ENCODE measurements at regions not wholly inside any gene's neighbourhood (a gene's known extent, or its start where the extent isn't known, plus 50 kb on each side); places are given as distances from the start of the nearest gene placed in this dataset.

- Histone ChIP-seq H3K4me1 (ENCODE audit: control insufficient read depth, insufficient read depth, low read depth, low read length) (peaks cover 4% of the 10 kb centered on the region), H2BK15ac (ENCODE audit: low read depth, poor library complexity, severe bottlenecking) (no peak overlapping the region), H4K91ac (ENCODE audit: low read length) (no peak overlapping the region), H3K23ac (ENCODE audit: low read length in 2 of 2) (no peak overlapping the region), H3K4me3 (ENCODE audit: insufficient read depth in 1 of 2, low read depth in 1 of 2, low read length in 2 of 2) (peak overlapping the region in 1 of 2 experiments; percentile 32), H2AK5ac (ENCODE audit: low read length, severe bottlenecking) (no peak overlapping the region), H3K27me3 (ENCODE audit: control insufficient read depth in 1 of 2, insufficient read depth in 1 of 2, low read length in 2 of 2) (no peaks in the 10 kb centered on the region), H3K4me2 (ENCODE audit: low read length, poor library complexity, severe bottlenecking) (no peak overlapping the region), H3K36me3 (ENCODE audit: control insufficient read depth in 1 of 2, insufficient read depth in 2 of 2, low read depth in 1 of 2, low read length in 2 of 2) (no peaks in the 10 kb centered on the region), H2BK12ac (ENCODE audit: low read length in 2 of 2) (no peak overlapping the region), H3K9me3 (ENCODE audit: control insufficient read depth, low read length) (peaks cover 40% of the 10 kb centered on the region), H3K27ac (ENCODE audit: low read length, poor library complexity, severe bottlenecking) (no peak overlapping the region), H2BK5ac (ENCODE audit: low read depth, low read length, poor library complexity, severe bottlenecking) (no peak overlapping the region), H3K4ac (ENCODE audit: low read depth in 1 of 2, low read length in 2 of 2) (no peak overlapping the region), H4K8ac (ENCODE audit: low read length) (no peak overlapping the region), H3K9ac (ENCODE audit: low read length) (no peak overlapping the region), H2BK120ac (ENCODE audit: low read depth, low read length) (no peak overlapping the region), H3K14ac (ENCODE audit: low read length in 2 of 2) (no peak overlapping the region), H3K18ac (ENCODE audit: low read depth in 1 of 2, low read length in 2 of 2) (no peak overlapping the region), H3K79me1 (replicated peaks; ENCODE audit: low read length, poor library complexity, severe bottlenecking) (no peaks in the 10 kb centered on the region), H2AFZ (ENCODE audit: low read depth, low read length) (no peak overlapping the region)
- no peak for DNase-seq
- 92% methylated on average over 6 of the region's 6 CpGs for WGBS
Observed at GRCh38 chr6:4384656-4385055, 249.3 kb upstream of the ECI2 start.

GRCh38 chr6:4383910-4384638 lies 248.7 kb upstream of the ECI2 start:
- Histone ChIP-seq H3K14ac (ENCODE audit: low read length in 2 of 2) (no peak overlapping the region), H3K4me1 (ENCODE audit: control insufficient read depth, insufficient read depth, low read depth, low read length) (peaks cover 4% of the 10 kb centered on the region), H3K27me3 (ENCODE audit: control insufficient read depth in 1 of 2, insufficient read depth in 1 of 2, low read length in 2 of 2) (no peaks in the 10 kb centered on the region), H3K36me3 (ENCODE audit: control insufficient read depth in 1 of 2, insufficient read depth in 2 of 2, low read depth in 1 of 2, low read length in 2 of 2) (no peaks in the 10 kb centered on the region), H3K79me1 (replicated peaks; ENCODE audit: low read length, poor library complexity, severe bottlenecking) (no peaks in the 10 kb centered on the region), H2BK12ac (ENCODE audit: low read length in 2 of 2) (no peak overlapping the region), H3K23ac (ENCODE audit: low read length in 2 of 2) (no peak overlapping the region), H4K91ac (ENCODE audit: low read length) (no peak overlapping the region), H3K9ac (ENCODE audit: low read length) (no peak overlapping the region), H4K8ac (ENCODE audit: low read length) (no peak overlapping the region), H3K4me3 (ENCODE audit: insufficient read depth in 1 of 2, low read depth in 1 of 2, low read length in 2 of 2) (peak overlapping the region in 1 of 2 experiments; percentile 32), H2BK5ac (ENCODE audit: low read depth, low read length, poor library complexity, severe bottlenecking) (no peak overlapping the region), H2BK15ac (ENCODE audit: low read depth, poor library complexity, severe bottlenecking) (no peak overlapping the region), H3K4me2 (ENCODE audit: low read length, poor library complexity, severe bottlenecking) (no peak overlapping the region), H2AFZ (ENCODE audit: low read depth, low read length) (no peak overlapping the region), H2AK5ac (ENCODE audit: low read length, severe bottlenecking) (no peak overlapping the region), H3K18ac (ENCODE audit: low read depth in 1 of 2, low read length in 2 of 2) (no peak overlapping the region), H3K4ac (ENCODE audit: low read depth in 1 of 2, low read length in 2 of 2) (no peak overlapping the region), H3K27ac (ENCODE audit: low read length, poor library complexity, severe bottlenecking) (no peak overlapping the region), H2BK120ac (ENCODE audit: low read depth, low read length) (no peak overlapping the region), H3K9me3 (ENCODE audit: control insufficient read depth, low read length) (peaks cover 40% of the 10 kb centered on the region)
- peak; percentile 40 for DNase-seq
- 92% methylated on average over 10 of the region's 11 CpGs for WGBS

- H3K79me1 ChIP-seq (replicated peaks; ENCODE audit: low read length, poor library complexity, severe bottlenecking) = no peaks in the 10 kb centered on the region
- H3K9me3 ChIP-seq (ENCODE audit: control insufficient read depth, low read length) = peaks cover 40% of the 10 kb centered on the region
- H2AFZ ChIP-seq (ENCODE audit: low read depth, low read length) = no peak overlapping the region
- H3K27me3 ChIP-seq (ENCODE audit: control insufficient read depth in 1 of 2, insufficient read depth in 1 of 2, low read length in 2 of 2) = no peaks in the 10 kb centered on the region
- no peak overlapping the region for H2AK5ac ChIP-seq (ENCODE audit: low read length, severe bottlenecking)
- no peak overlapping the region for H2BK12ac ChIP-seq (ENCODE audit: low read length in 2 of 2)
- H3K14ac ChIP-seq (ENCODE audit: low read length in 2 of 2) = no peak overlapping the region
- no peak overlapping the region for H3K18ac ChIP-seq (ENCODE audit: low read depth in 1 of 2, low read length in 2 of 2)
- H4K91ac ChIP-seq (ENCODE audit: low read length) = no peak overlapping the region
- 97% methylated on average over 3 of the region's 3 CpGs for WGBS
- H3K27ac ChIP-seq (ENCODE audit: low read length, poor library complexity, severe bottlenecking) = no peak overlapping the region
- no peak for DNase-seq
- no peak overlapping the region for H4K8ac ChIP-seq (ENCODE audit: low read length)
- no peak overlapping the region for H3K9ac ChIP-seq (ENCODE audit: low read length)
- no peak overlapping the region for H3K4ac ChIP-seq (ENCODE audit: low read depth in 1 of 2, low read length in 2 of 2)
- no peaks in the 10 kb centered on the region for H3K36me3 ChIP-seq (ENCODE audit: control insufficient read depth in 1 of 2, insufficient read depth in 2 of 2, low read depth in 1 of 2, low read length in 2 of 2)
- H3K4me2 ChIP-seq (ENCODE audit: low read length, poor library complexity, severe bottlenecking) = no peak overlapping the region
- no peak overlapping the region for H3K23ac ChIP-seq (ENCODE audit: low read length in 2 of 2)
- no peak overlapping the region for H2BK120ac ChIP-seq (ENCODE audit: low read depth, low read length)
- no peak overlapping the region for H2BK5ac ChIP-seq (ENCODE audit: low read depth, low read length, poor library complexity, severe bottlenecking)
- H2BK15ac ChIP-seq (ENCODE audit: low read depth, poor library complexity, severe bottlenecking) = no peak overlapping the region
- no peaks in the 10 kb centered on the region for H3K4me1 ChIP-seq (ENCODE audit: control insufficient read depth, insufficient read depth, low read depth, low read length)
- no peak overlapping the region for H3K4me3 ChIP-seq (ENCODE audit: insufficient read depth in 1 of 2, low read depth in 1 of 2, low read length in 2 of 2)
Observed at GRCh38 chr6:4382362-4382853, 247.0 kb upstream of the ECI2 start.

- Histone ChIP-seq H3K4ac (ENCODE audit: low read depth in 1 of 2, low read length in 2 of 2) (no peak overlapping the region), H3K79me1 (replicated peaks; ENCODE audit: low read length, poor library complexity, severe bottlenecking) (no peaks in the 10 kb centered on the region), H3K14ac (ENCODE audit: low read length in 2 of 2) (no peak overlapping the region), H3K4me1 (ENCODE audit: control insufficient read depth, insufficient read depth, low read depth, low read length) (no peaks in the 10 kb centered on the region), H3K27ac (ENCODE audit: low read length, poor library complexity, severe bottlenecking) (no peak overlapping the region), H3K36me3 (ENCODE audit: control insufficient read depth in 1 of 2, insufficient read depth in 2 of 2, low read depth in 1 of 2, low read length in 2 of 2) (no peaks in the 10 kb centered on the region), H2AFZ (ENCODE audit: low read depth, low read length) (no peak overlapping the region), H2BK15ac (ENCODE audit: low read depth, poor library complexity, severe bottlenecking) (no peak overlapping the region), H3K4me3 (ENCODE audit: insufficient read depth in 1 of 2, low read depth in 1 of 2, low read length in 2 of 2) (no peak overlapping the region), H4K8ac (ENCODE audit: low read length) (no peak overlapping the region), H2BK12ac (ENCODE audit: low read length in 2 of 2) (no peak overlapping the region), H4K91ac (ENCODE audit: low read length) (no peak overlapping the region), H3K9me3 (ENCODE audit: control insufficient read depth, low read length) (peaks cover 40% of the 10 kb centered on the region), H2BK5ac (ENCODE audit: low read depth, low read length, poor library complexity, severe bottlenecking) (no peak overlapping the region), H2BK120ac (ENCODE audit: low read depth, low read length) (no peak overlapping the region), H2AK5ac (ENCODE audit: low read length, severe bottlenecking) (no peak overlapping the region), H3K9ac (ENCODE audit: low read length) (no peak overlapping the region), H3K18ac (ENCODE audit: low read depth in 1 of 2, low read length in 2 of 2) (no peak overlapping the region), H3K27me3 (ENCODE audit: control insufficient read depth in 1 of 2, insufficient read depth in 1 of 2, low read length in 2 of 2) (no peaks in the 10 kb centered on the region), H3K23ac (ENCODE audit: low read length in 2 of 2) (no peak overlapping the region), H3K4me2 (ENCODE audit: low read length, poor library complexity, severe bottlenecking) (no peak overlapping the region)
- 42% methylated on average over 4 of the region's 4 CpGs for WGBS
- peak; percentile 58 for DNase-seq
Observed at GRCh38 chr6:4381381-4381780, 246.0 kb upstream of the ECI2 start.

Data from mesenchymal stem cell (in vitro differentiated cells and primary cell).